Liver (tissue), 8 donors: ENCODE measurements at regions not wholly inside any gene's neighbourhood (a gene's known extent, or its start where the extent isn't known, plus 50 kb on each side); places are given as distances from the start of the nearest gene placed in this dataset.

ENCODE experiments used
- DNase-seq: peaks from one replicate; pipeline ENCODE4 v3.0.0-alpha.2; 2017; ENCODE audit warnings: low spot score
- H3K27ac ChIP-seq, 2 donors: one replicate each; pipeline ENCODE4 v1.7.0; 2013; ENCODE audit warnings: inconsistent platforms in 2 of 2, low read length in 2 of 2, control low read depth in 1 of 2, low read depth in 1 of 2, mild to moderate bottlenecking in 1 of 2
- H3K27me3 ChIP-seq, 4 donors: one replicate each; pipeline versions ENCODE4 v1.6.1 to v1.7.0; 2013; ENCODE audit warnings: low read length in 3 of 4, inconsistent platforms in 1 of 4, mild to moderate bottlenecking in 1 of 4, moderate library complexity in 1 of 4; ENCODE audit not compliant: control insufficient read depth in 4 of 4, insufficient read depth in 4 of 4
- H3K36me3 ChIP-seq, 4 donors: one replicate each; pipeline versions ENCODE4 v1.6.1 to v1.7.0; 2013; ENCODE audit warnings: low read length in 3 of 4, mild to moderate bottlenecking in 3 of 4, low read depth in 1 of 4, moderate library complexity in 1 of 4; ENCODE audit not compliant: control insufficient read depth in 4 of 4, insufficient read depth in 3 of 4
- H3K4me1 ChIP-seq, 4 donors: one replicate each; pipeline versions ENCODE4 v1.6.1 to v1.7.0; 2013; ENCODE audit warnings: low read length in 3 of 4, mild to moderate bottlenecking in 3 of 4, moderate library complexity in 1 of 4; ENCODE audit not compliant: control insufficient read depth in 4 of 4, insufficient read depth in 4 of 4
- H3K4me3 ChIP-seq, 3 donors: one replicate each; pipeline versions ENCODE4 v1.6.1 to v1.7.0; 2013; ENCODE audit warnings: low read length in 3 of 3, control low read depth in 1 of 3, low read depth in 1 of 3, mild to moderate bottlenecking in 1 of 3
- H3K9ac ChIP-seq, 2 donors: one replicate each; pipeline ENCODE4 v1.7.0; 2013; ENCODE audit warnings: low read length in 2 of 2, mild to moderate bottlenecking in 2 of 2, moderate library complexity in 2 of 2, control low read depth in 1 of 2, low read depth in 1 of 2
- H3K9me3 ChIP-seq, 4 donors: one replicate each; pipeline versions ENCODE4 v1.6.1 to v1.7.0; 2013; ENCODE audit warnings: low read length in 3 of 4; ENCODE audit not compliant: control insufficient read depth in 4 of 4
- CTCF ChIP-seq: fragments of 150-350 bp; IDR thresholded peaks from 2 replicates; pipeline ENCODE4 v1.5.1; 2017; ENCODE audit warnings: improper control_type of control experiment, low read depth, low read length; ENCODE audit not compliant: missing input control
- EGR1 ChIP-seq, 2 donors: IDR thresholded peaks; 2 replicates each; pipeline ENCODE4 v1.6.1; 2016 to 2018; ENCODE audit warnings: antibody characterized with exemption in 2 of 2, low read depth in 2 of 2
- FOXA1 ChIP-seq: IDR thresholded peaks from 2 replicates; pipeline ENCODE4 v1.6.1; 2016; ENCODE audit warnings: antibody characterized with exemption
- FOXA2 ChIP-seq: IDR thresholded peaks from 2 replicates; pipeline ENCODE4 v1.6.1; 2016; ENCODE audit warnings: antibody characterized with exemption
- GABPA ChIP-seq, 2 donors: IDR thresholded peaks in 1 of 2; conservative IDR thresholded peaks in 1 of 2; 2 replicates each; pipeline ENCODE4 v1.6.1; 2016; ENCODE audit warnings: antibody characterized with exemption in 2 of 2, mild to moderate bottlenecking in 1 of 2, moderate library complexity in 1 of 2
- HNF4A ChIP-seq, 2 donors: conservative IDR thresholded peaks; 2 replicates each; pipeline ENCODE4 v1.6.1; 2016; ENCODE audit warnings: antibody characterized with exemption in 2 of 2, mild to moderate bottlenecking in 2 of 2
- HNF4G ChIP-seq: IDR thresholded peaks from 2 replicates; pipeline ENCODE4 v1.6.1; 2016; ENCODE audit warnings: antibody characterized with exemption
- JUND ChIP-seq, 2 donors: IDR thresholded peaks; 2 replicates each; pipeline ENCODE4 v1.6.1; 2016; ENCODE audit warnings: antibody characterized with exemption in 2 of 2
- NR2F2 ChIP-seq: IDR thresholded peaks from 2 replicates; pipeline ENCODE4 v1.6.1; 2016; ENCODE audit warnings: antibody characterized with exemption
- RAD21 ChIP-seq, 2 donors: IDR thresholded peaks; 2 replicates each; pipeline ENCODE4 v1.6.1; 2016; ENCODE audit warnings: antibody characterized with exemption in 2 of 2, mild to moderate bottlenecking in 2 of 2
- RXRA ChIP-seq, 2 donors: IDR thresholded peaks; 2 replicates each; pipeline ENCODE4 v1.6.1; 2017 to 2018; ENCODE audit warnings: antibody characterized with exemption in 2 of 2, mild to moderate bottlenecking in 1 of 2
- SP1 ChIP-seq: IDR thresholded peaks from 2 replicates; pipeline ENCODE4 v1.6.1; 2018; ENCODE audit warnings: antibody characterized with exemption, mild to moderate bottlenecking
- TAF1 ChIP-seq: conservative IDR thresholded peaks from 2 replicates; pipeline ENCODE4 v1.6.1; 2016; ENCODE audit warnings: antibody characterized with exemption, mild to moderate bottlenecking
- YY1 ChIP-seq: IDR thresholded peaks from 2 replicates; pipeline ENCODE4 v1.6.1; 2016; ENCODE audit warnings: antibody characterized with exemption, mild to moderate bottlenecking
- WGBS: extraction: QIAGEN DNeasy Blood & Tissue Kit; methylation state at CpG from one replicate; pipeline ENCODE4 v1.1.7; 2013; 5-methylcytosine and 5-hydroxymethylcytosine counted together
- TF ChIP-seq, protein P1 (sequence below): IDR thresholded peaks from 2 replicates; pipeline ENCODE4 v1.6.1; 2016; ENCODE audit warnings: antibody characterized with exemption
- TF ChIP-seq, protein P2 (sequence below): IDR thresholded peaks from 2 replicates; pipeline ENCODE4 v1.6.1; 2016; ENCODE audit warnings: antibody characterized with exemption
- TF ChIP-seq, protein P3 (sequence below): IDR thresholded peaks from 2 replicates; pipeline ENCODE4 v1.6.1; 2016; ENCODE audit warnings: antibody characterized with exemption, mild to moderate bottlenecking
- TF ChIP-seq, protein P4 (sequence below): IDR thresholded peaks from 2 replicates; pipeline ENCODE4 v1.6.1; 2016; ENCODE audit warnings: antibody characterized with exemption
- donor health status: healthy.
- donor health status: healthy.
- donor health status: healthy.
- donor health status: healthy.
- donor health status: healthy.

DNA sequence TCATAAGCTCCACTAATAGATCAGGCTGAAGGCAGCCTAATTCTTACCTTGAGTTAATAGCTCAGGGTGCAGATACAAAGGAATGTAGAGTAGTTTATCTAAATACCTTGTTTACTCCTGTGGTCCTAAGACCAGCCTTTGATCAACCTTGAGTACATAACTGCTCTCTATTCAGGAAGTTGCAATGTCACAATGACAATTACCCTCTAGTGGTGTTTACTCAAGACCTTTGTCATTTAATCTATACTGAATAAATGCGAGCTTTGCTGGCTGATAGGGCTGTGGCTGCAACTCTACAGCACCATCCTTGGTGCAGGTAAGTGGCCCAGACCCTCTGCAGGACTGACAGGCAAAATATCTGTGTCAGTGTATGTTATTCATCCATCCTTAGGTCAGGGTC is 282.7 kb downstream of the ATXN7L3B start:
- peaks cover 0 to 2% (median 0%) of the 10 kb centered on the region in 4 donors for H3K9me3 ChIP-seq
- 71% methylated on average over 1 of the region's 1 CpG for WGBS
- no peak overlapping the region for H3K9ac ChIP-seq
- TF ChIP-seq, protein P1, sequence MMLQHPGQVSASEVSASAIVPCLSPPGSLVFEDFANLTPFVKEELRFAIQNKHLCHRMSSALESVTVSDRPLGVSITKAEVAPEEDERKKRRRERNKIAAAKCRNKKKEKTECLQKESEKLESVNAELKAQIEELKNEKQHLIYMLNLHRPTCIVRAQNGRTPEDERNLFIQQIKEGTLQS: no peak
- TF ChIP-seq HNF4A (conservative IDR thresholded peaks at IDR 0.05) (no peak), CTCF (no peak), GABPA (IDR thresholded peaks at IDR 0.05 in 1 of 2, conservative IDR thresholded peaks at IDR 0.05 in 1 of 2) (no peak), FOXA2 (no peak), NR2F2 (no peak), HNF4G (no peak), TAF1 (no peak), JUND (IDR thresholded peaks at IDR 0.05) (no peak), SP1 (no peak), RXRA (IDR thresholded peaks at IDR 0.05) (no peak), RAD21 (IDR thresholded peaks at IDR 0.05) (no peak), EGR1 (IDR thresholded peaks at IDR 0.05; ENCODE audit: low read depth in 2 of 2) (no peak), FOXA1 (no peak), YY1 (no peak)
- TF ChIP-seq, protein P2, sequence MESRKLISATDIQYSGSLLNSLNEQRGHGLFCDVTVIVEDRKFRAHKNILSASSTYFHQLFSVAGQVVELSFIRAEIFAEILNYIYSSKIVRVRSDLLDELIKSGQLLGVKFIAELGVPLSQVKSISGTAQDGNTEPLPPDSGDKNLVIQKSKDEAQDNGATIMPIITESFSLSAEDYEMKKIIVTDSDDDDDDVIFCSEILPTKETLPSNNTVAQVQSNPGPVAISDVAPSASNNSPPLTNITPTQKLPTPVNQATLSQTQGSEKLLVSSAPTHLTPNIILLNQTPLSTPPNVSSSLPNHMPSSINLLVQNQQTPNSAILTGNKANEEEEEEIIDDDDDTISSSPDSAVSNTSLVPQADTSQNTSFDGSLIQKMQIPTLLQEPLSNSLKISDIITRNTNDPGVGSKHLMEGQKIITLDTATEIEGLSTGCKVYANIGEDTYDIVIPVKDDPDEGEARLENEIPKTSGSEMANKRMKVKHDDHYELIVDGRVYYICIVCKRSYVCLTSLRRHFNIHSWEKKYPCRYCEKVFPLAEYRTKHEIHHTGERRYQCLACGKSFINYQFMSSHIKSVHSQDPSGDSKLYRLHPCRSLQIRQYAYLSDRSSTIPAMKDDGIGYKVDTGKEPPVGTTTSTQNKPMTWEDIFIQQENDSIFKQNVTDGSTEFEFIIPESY: no peak
- TF ChIP-seq, protein P3, sequence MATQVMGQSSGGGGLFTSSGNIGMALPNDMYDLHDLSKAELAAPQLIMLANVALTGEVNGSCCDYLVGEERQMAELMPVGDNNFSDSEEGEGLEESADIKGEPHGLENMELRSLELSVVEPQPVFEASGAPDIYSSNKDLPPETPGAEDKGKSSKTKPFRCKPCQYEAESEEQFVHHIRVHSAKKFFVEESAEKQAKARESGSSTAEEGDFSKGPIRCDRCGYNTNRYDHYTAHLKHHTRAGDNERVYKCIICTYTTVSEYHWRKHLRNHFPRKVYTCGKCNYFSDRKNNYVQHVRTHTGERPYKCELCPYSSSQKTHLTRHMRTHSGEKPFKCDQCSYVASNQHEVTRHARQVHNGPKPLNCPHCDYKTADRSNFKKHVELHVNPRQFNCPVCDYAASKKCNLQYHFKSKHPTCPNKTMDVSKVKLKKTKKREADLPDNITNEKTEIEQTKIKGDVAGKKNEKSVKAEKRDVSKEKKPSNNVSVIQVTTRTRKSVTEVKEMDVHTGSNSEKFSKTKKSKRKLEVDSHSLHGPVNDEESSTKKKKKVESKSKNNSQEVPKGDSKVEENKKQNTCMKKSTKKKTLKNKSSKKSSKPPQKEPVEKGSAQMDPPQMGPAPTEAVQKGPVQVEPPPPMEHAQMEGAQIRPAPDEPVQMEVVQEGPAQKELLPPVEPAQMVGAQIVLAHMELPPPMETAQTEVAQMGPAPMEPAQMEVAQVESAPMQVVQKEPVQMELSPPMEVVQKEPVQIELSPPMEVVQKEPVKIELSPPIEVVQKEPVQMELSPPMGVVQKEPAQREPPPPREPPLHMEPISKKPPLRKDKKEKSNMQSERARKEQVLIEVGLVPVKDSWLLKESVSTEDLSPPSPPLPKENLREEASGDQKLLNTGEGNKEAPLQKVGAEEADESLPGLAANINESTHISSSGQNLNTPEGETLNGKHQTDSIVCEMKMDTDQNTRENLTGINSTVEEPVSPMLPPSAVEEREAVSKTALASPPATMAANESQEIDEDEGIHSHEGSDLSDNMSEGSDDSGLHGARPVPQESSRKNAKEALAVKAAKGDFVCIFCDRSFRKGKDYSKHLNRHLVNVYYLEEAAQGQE: no peak
- TF ChIP-seq, protein P4, sequence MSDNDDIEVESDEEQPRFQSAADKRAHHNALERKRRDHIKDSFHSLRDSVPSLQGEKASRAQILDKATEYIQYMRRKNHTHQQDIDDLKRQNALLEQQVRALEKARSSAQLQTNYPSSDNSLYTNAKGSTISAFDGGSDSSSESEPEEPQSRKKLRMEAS: no peak
- H3K27ac ChIP-seq: no peak overlapping the region
- no peak for DNase-seq
- H3K4me1 ChIP-seq: no peaks in the 10 kb centered on the region
- no peaks in the 10 kb centered on the region for H3K36me3 ChIP-seq
- H3K4me3 ChIP-seq: no peak overlapping the region
- peaks cover 0 to 2% (median 0%) of the 10 kb centered on the region in 4 donors for H3K27me3 ChIP-seq
